ENCODE measurements at regions not wholly inside any gene's neighbourhood (a gene's known extent, or its start where the extent isn't known, plus 50 kb on each side); places are given as distances from the start of the nearest gene placed in this dataset.
"Not testable (repeated sequence)": the region's sequence is repeated elsewhere in the genome, so short reads cannot be mapped to it uniquely, and the experiment has no call there.

DNA sequence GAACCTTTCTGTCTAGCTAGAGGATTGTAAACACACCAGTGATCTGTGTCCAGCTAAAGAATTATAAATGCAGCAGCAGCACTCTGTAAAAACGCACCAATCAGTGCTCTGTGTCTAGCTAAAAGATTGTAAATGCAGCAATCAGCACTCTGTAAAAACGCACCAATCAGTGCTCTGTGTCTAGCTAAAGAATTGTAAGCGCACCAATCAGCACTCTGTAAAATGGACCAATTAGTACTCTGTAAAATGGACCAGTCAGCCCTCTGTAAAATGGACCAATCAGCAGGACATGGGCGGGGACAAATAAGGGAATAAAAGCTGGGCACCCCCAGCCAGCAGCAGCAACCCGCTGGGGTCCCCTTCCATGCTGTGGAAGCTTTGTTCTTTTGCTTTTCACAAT is 204.1 kb upstream of the UBL3 start:
- 0 out of 2 replicates have a peak overlapping the region, but pooled peaks have one; percentile 15 for H2BK20ac ChIP-seq (ENCODE audit: low read length)
- H2BK120ac ChIP-seq (replicated peaks; ENCODE audit: low read depth, low read length): peak overlapping the region; percentile 60
- POLR2A ChIA-PET (ENCODE audit: partially characterized antibody); DNase-seq (ENCODE audit: low read depth in 1 of 2, low spot score in 2 of 2); H2BK15ac ChIP-seq (ENCODE audit: low read length); H4K8ac ChIP-seq (ENCODE audit: extremely low read depth, insufficient read depth, low read length); H2AK5ac ChIP-seq (ENCODE audit: low read depth, low read length); FAIRE-seq; H3K56ac ChIP-seq (replicated peaks; ENCODE audit: insufficient read length, low read depth, low read length); H4K91ac ChIP-seq (replicated peaks; ENCODE audit: insufficient read length, low read length); H3K14ac ChIP-seq (ENCODE audit: insufficient read length); H2BK12ac ChIP-seq (ENCODE audit: low read depth, low read length); H3K23ac ChIP-seq (ENCODE audit: insufficient read length); H2AFZ ChIP-seq (ENCODE audit: low read length); H3K27me3 ChIP-seq (replicated peaks in 1 of 4; ENCODE audit: control insufficient read depth in 3 of 4, extremely low read depth in 1 of 4, insufficient read depth in 3 of 4, low read length in 3 of 4); H3K23me2 ChIP-seq (ENCODE audit: low read depth, low read length); H3K9ac ChIP-seq (replicated peaks in 1 of 4; ENCODE audit: extremely low read depth in 1 of 4, low read depth in 3 of 4, low read length in 3 of 4); H3K4me3 ChIP-seq (ENCODE audit: extremely low read depth in 1 of 4, insufficient read depth in 2 of 4, low read depth in 3 of 4, low read length in 4 of 4); H3K4ac ChIP-seq (replicated peaks; ENCODE audit: insufficient read length, low read depth, low read length); H3K9me3 ChIP-seq (ENCODE audit: insufficient read depth in 2 of 2, low read depth in 1 of 2, low read length in 1 of 2); H4K20me1 ChIP-seq (replicated peaks in 1 of 2; ENCODE audit: control insufficient read depth in 1 of 2, insufficient read depth in 2 of 2, low read length in 2 of 2); H3K79me1 ChIP-seq (ENCODE audit: low read depth, low read length); H3K36me3 ChIP-seq (ENCODE audit: control insufficient read depth in 2 of 4, insufficient read depth in 4 of 4, low read length in 3 of 4); H3K79me2 ChIP-seq (ENCODE audit: control insufficient read depth in 1 of 2, insufficient read depth in 2 of 2, low read length in 2 of 2): not testable (repeated sequence)
- WGBS, 2 experiments (ENCODE audit: extremely low coverage in 1 of 2, insufficient coverage in 1 of 2, insufficient read length in 1 of 2, insufficient replicate concordance in 2 of 2, low coverage in 1 of 2, low lambda C conversion rate in 2 of 2, missing lambda C conversion rate in 1 of 2): 66% methylated on average over 5 of the region's 5 CpGs; no CpG with 5 or more reads in 1 of the 2 experiments
- H4K5ac ChIP-seq (ENCODE audit: insufficient read length, low read depth, low read length): peak overlapping the region; percentile 30
- peak overlapping the region in 1 of 2 experiments; percentile 87; a peak in 1 of 4 replicates for H3K4me2 ChIP-seq (ENCODE audit: insufficient read depth in 1 of 2, low read depth in 2 of 2, low read length in 2 of 2)
- CTCF ChIA-PET (ENCODE audit: partially characterized antibody): interaction anchor here (1.0 kb wide), 1 partner anchor 204 kb away, joined by 3 read pairs; the partner anchor contains the start of gene UBL3
- 0 out of 2 replicates have a peak overlapping the region, but pooled peaks have one; percentile 17 for H3K18ac ChIP-seq (ENCODE audit: extremely low read depth, low read length)
- peaks cover 12 to 19% (median 14%) of the 10 kb centered on the region in 4 experiments for H3K4me1 ChIP-seq (replicated peaks in 1 of 4; ENCODE audit: control insufficient read depth in 3 of 4, insufficient read depth in 4 of 4, low read length in 3 of 4)
- peak overlapping the region; percentile 35; the same call in 1 of the 2 replicates for H2BK5ac ChIP-seq (ENCODE audit: low read depth, low read length)
- H3K27ac ChIP-seq (ENCODE audit: low read depth, low read length): 0 out of 2 replicates have a peak overlapping the region, but pooled peaks have one; percentile 53
